ENCODE measurements at regions not wholly inside any gene's neighbourhood (a gene's known extent, or its start where the extent isn't known, plus 50 kb on each side); places are given as distances from the start of the nearest gene placed in this dataset.

- no peaks in the 10 kb centered on the region for H3K36me3 ChIP-seq (ENCODE audit: insufficient read depth, low read length)
- DNase-seq (ENCODE audit: insufficient read length, low spot score, missing footprints), result no peak
- no peak overlapping the region for H3K4me2 ChIP-seq (ENCODE audit: insufficient read depth, low read length)
Measured at GRCh38 chr3:165507576-165507975, 311.4 kb upstream of the SLITRK3 start.

DNA sequence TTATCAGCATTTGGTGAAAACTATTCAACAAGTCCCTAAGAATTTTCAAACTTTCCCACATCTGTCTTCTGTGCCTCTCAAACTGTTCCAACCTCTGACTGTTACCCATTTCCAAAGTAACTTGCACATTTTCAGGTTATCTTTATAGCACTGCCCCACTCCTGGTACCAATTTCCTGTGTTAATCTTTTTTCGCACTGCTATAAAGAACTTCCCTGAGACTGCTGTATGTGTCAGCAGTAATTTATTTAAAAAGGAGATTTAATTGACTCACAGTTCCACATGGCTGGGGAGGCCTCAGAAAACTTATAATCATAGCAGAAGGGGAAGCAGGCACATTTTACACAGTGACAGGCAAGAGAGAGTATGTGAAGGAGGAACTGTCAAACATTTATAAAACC is 310.9 kb upstream of the SLITRK3 start:
- H3K4me3 ChIP-seq (ENCODE audit: insufficient read depth, low read length), result no peak overlapping the region
- no peak for TF ChIP-seq CTCF (IDR thresholded peaks at IDR 0.05; ENCODE audit: extremely low read depth, low read depth, low read length)
- no peak overlapping the region for H2AFZ ChIP-seq (ENCODE audit: low read length)
- no peaks in the 10 kb centered on the region for H4K20me1 ChIP-seq (ENCODE audit: insufficient read depth, low read length)
- no peaks in the 10 kb centered on the region for H3K79me2 ChIP-seq (ENCODE audit: insufficient read depth, low read length)
- no peak for DNase-seq (ENCODE audit: insufficient read length, low spot score, missing footprints)
- H3K27me3 ChIP-seq (ENCODE audit: insufficient read depth, low read length), result no peaks in the 10 kb centered on the region
- no peaks in the 10 kb centered on the region for H3K36me3 ChIP-seq (ENCODE audit: insufficient read depth, low read length)
- H3K4me1 ChIP-seq (ENCODE audit: insufficient read depth, low read length), result no peaks in the 10 kb centered on the region
- no peaks in the 10 kb centered on the region for H3K9me3 ChIP-seq (ENCODE audit: low read depth, low read length)
- no peak overlapping the region for H3K27ac ChIP-seq (ENCODE audit: low read depth, low read length)
- no peak overlapping the region for H3K4me2 ChIP-seq (ENCODE audit: insufficient read depth, low read length)

More at GRCh38 chr3:165507576-165507975, 311.4 kb upstream of the SLITRK3 start:
- H4K20me1 ChIP-seq (ENCODE audit: insufficient read depth, low read length), result no peaks in the 10 kb centered on the region
- H3K27me3 ChIP-seq (ENCODE audit: insufficient read depth, low read length), result no peaks in the 10 kb centered on the region
- H3K4me3 ChIP-seq (ENCODE audit: insufficient read depth, low read length), result no peak overlapping the region
- H3K9me3 ChIP-seq (ENCODE audit: low read depth, low read length), result no peaks in the 10 kb centered on the region
- no peak overlapping the region for H2AFZ ChIP-seq (ENCODE audit: low read length)
- H3K27ac ChIP-seq (ENCODE audit: low read depth, low read length), result no peak overlapping the region
- no peaks in the 10 kb centered on the region for H3K79me2 ChIP-seq (ENCODE audit: insufficient read depth, low read length)
- TF ChIP-seq CTCF (IDR thresholded peaks at IDR 0.05; ENCODE audit: extremely low read depth, low read depth, low read length), result no peak
- H3K4me1 ChIP-seq (ENCODE audit: insufficient read depth, low read length), result no peaks in the 10 kb centered on the region

- Histone ChIP-seq H4K20me1 (ENCODE audit: insufficient read depth, low read length) (no peaks in the 10 kb centered on the region), H3K4me2 (ENCODE audit: insufficient read depth, low read length) (no peak overlapping the region), H3K36me3 (ENCODE audit: insufficient read depth, low read length) (no peaks in the 10 kb centered on the region), H3K4me1 (ENCODE audit: insufficient read depth, low read length) (no peaks in the 10 kb centered on the region), H3K27me3 (ENCODE audit: insufficient read depth, low read length) (no peaks in the 10 kb centered on the region), H3K9me3 (ENCODE audit: low read depth, low read length) (no peaks in the 10 kb centered on the region), H3K27ac (ENCODE audit: low read depth, low read length) (no peak overlapping the region), H3K79me2 (ENCODE audit: insufficient read depth, low read length) (no peaks in the 10 kb centered on the region), H2AFZ (ENCODE audit: low read length) (no peak overlapping the region), H3K4me3 (ENCODE audit: insufficient read depth, low read length) (no peak overlapping the region)
- DNase-seq (ENCODE audit: insufficient read length, low spot score, missing footprints), result no peak
- TF ChIP-seq CTCF (IDR thresholded peaks at IDR 0.05; ENCODE audit: extremely low read depth, low read depth, low read length), result no peak
Measured at GRCh38 chr3:165505657-165506056, 309.5 kb upstream of the SLITRK3 start.

GRCh38 chr3:165504554-165504953 is 308.4 kb upstream of the SLITRK3 start:
- TF ChIP-seq CTCF (IDR thresholded peaks at IDR 0.05; ENCODE audit: extremely low read depth, low read depth, low read length), result no peak
- Histone ChIP-seq H3K4me3 (ENCODE audit: insufficient read depth, low read length) (no peak overlapping the region), H4K20me1 (ENCODE audit: insufficient read depth, low read length) (no peaks in the 10 kb centered on the region), H3K27ac (ENCODE audit: low read depth, low read length) (no peak overlapping the region), H3K4me2 (ENCODE audit: insufficient read depth, low read length) (no peak overlapping the region), H3K4me1 (ENCODE audit: insufficient read depth, low read length) (no peaks in the 10 kb centered on the region), H3K36me3 (ENCODE audit: insufficient read depth, low read length) (no peaks in the 10 kb centered on the region), H3K27me3 (ENCODE audit: insufficient read depth, low read length) (no peaks in the 10 kb centered on the region), H3K9me3 (ENCODE audit: low read depth, low read length) (no peaks in the 10 kb centered on the region), H2AFZ (ENCODE audit: low read length) (no peak overlapping the region), H3K79me2 (ENCODE audit: insufficient read depth, low read length) (no peaks in the 10 kb centered on the region)
- no peak for DNase-seq (ENCODE audit: insufficient read length, low spot score, missing footprints)
